HCT116 (cell line): ENCODE measurements at regions not wholly inside any gene's neighbourhood (a gene's known extent, or its start where the extent isn't known, plus 50 kb on each side); places are given as distances from the start of the nearest gene placed in this dataset.

Source experiments
- ATAC-seq: fragments of 200-7000 bp; cut with Tn5 transposase; 2 replicates; pipeline ENCODE4 v1.9.1; 2020; ENCODE audit warnings: mild to moderate bottlenecking, moderate library complexity
- BruUV-seq: library from RNA; stranded (reverse); fragments of 400-500 nt; replicated peaks from 2 replicates; lab custom pipeline; 2021; lab: Mats Ljungman, UMichigan
- CTCF ChIA-PET: fragments of 300-600 bp; sonication (Branson Sonifier 250); formaldehyde crosslinking; loops from one replicate; lab custom pipeline; 2021; ENCODE audit warnings: antibody characterized with exemption; lab: Charles Lee
- POLR2A ChIA-PET: fragments of 300-600, 350-600 bp; sonication (Branson Sonifier 250); formaldehyde crosslinking; loops from one replicate; lab custom pipeline; 2021; ENCODE audit warnings: antibody characterized with exemption; lab: Charles Lee
- RAD21 ChIA-PET, 2 experiments: fragments of 300-600 bp; sonication (Branson Sonifier 250); formaldehyde crosslinking; loops; one replicate each; lab custom pipeline; 2023; ENCODE audit warnings: low total read pairs in 2 of 2; ENCODE audit not compliant: uncharacterized antibody in 2 of 2, unreplicated experiment in 2 of 2, low non-redundant PET in 1 of 2; lab: Charles Lee
- DNase-seq: peaks from one replicate; pipeline ENCODE4 v3.0.0-alpha.2; 2010; ENCODE audit warnings: low read depth, low spot score
- H2AFZ ChIP-seq: fragments of 200-600 bp; shearing (Covaris generic), sonication (generic); 2 replicates; pipeline ENCODE4 v1.6.1; 2017; ENCODE audit warnings: low read depth, mixed run types, mixed read lengths, antibody characterized with exemption, low read length; ENCODE audit not compliant: poor library complexity, severe bottlenecking
- H3K27ac ChIP-seq: 2 replicates; pipeline ENCODE4 v1.5.1; 2012; ENCODE audit warnings: low read depth, low read length
- H3K27me3 ChIP-seq: fragments of 200-600 bp; sonication (generic); 2 replicates; pipeline ENCODE4 v1.6.1; 2016; ENCODE audit warnings: mixed run types, low read length, mixed read lengths; ENCODE audit not compliant: insufficient read depth
- H3K36me3 ChIP-seq, 2 experiments: fragments of 200-500 bp in 1 of 2; fragments of 200-600 bp in 1 of 2; sonication (Bioruptor generic) in 1 of 2; sonication (generic) in 1 of 2; 2 replicates each; pipeline versions ENCODE4 v1.5.1 to v1.6.1; 2014 to 2016; ENCODE audit warnings: low read length in 2 of 2, inconsistent platforms in 1 of 2, mixed read lengths in 1 of 2, mixed run types in 1 of 2; ENCODE audit not compliant: insufficient read depth in 2 of 2, control insufficient read depth in 1 of 2
- H3K4me1 ChIP-seq, 2 experiments: fragments of 200-600 bp in 1 of 2; sonication (generic) in 1 of 2; 2 replicates each; pipeline versions ENCODE4 v1.5.1 to v1.6.1; 2012 to 2017; ENCODE audit warnings: low read length in 2 of 2, inconsistent platforms in 1 of 2, mild to moderate bottlenecking in 1 of 2, mixed read lengths in 1 of 2, mixed run types in 1 of 2, moderate library complexity in 1 of 2; ENCODE audit not compliant: insufficient read depth in 2 of 2, control insufficient read depth in 1 of 2
- H3K4me2 ChIP-seq: fragments of 200-600 bp; sonication (generic); 2 replicates; pipeline ENCODE4 v1.6.1; 2017; ENCODE audit warnings: mixed run types, low read length, mixed read lengths
- H3K4me3 ChIP-seq, 2 experiments: fragments of 200-600 bp in 1 of 2; sonication (generic) in 1 of 2; replicated peaks in 1 of 2; 2 replicates each; pipeline ENCODE4 v1.5.1; 2011 to 2016; ENCODE audit warnings: low read length in 2 of 2, control low read depth in 1 of 2, low read depth in 1 of 2, mild to moderate bottlenecking in 1 of 2, mixed read lengths in 1 of 2, mixed run types in 1 of 2
- H3K79me2 ChIP-seq: fragments of 200-600 bp; sonication (generic); 2 replicates; pipeline ENCODE4 v1.6.1; 2017; ENCODE audit warnings: mild to moderate bottlenecking, mixed run types, low read length, moderate library complexity, mixed read lengths; ENCODE audit not compliant: insufficient read depth
- H3K9ac ChIP-seq: fragments of 200-600 bp; sonication (generic); 2 replicates; pipeline ENCODE4 v1.6.1; 2016; ENCODE audit warnings: low read length, mixed read lengths
- H3K9me2 ChIP-seq: fragments of 200-600 bp; sonication (generic), shearing (Covaris generic); 2 replicates; pipeline ENCODE4 v1.6.1; 2017; ENCODE audit warnings: mixed run types, mild to moderate bottlenecking, moderate library complexity; ENCODE audit not compliant: insufficient read depth
- H3K9me3 ChIP-seq, 2 experiments: fragments of 200-500 bp in 1 of 2; fragments of 200-600 bp in 1 of 2; sonication (Bioruptor generic) in 1 of 2; sonication (generic) in 1 of 2; 2 replicates each; pipeline ENCODE4 v1.6.1; 2014 to 2017; ENCODE audit warnings: low read length in 2 of 2, mixed read lengths in 2 of 2, inconsistent platforms in 1 of 2, low read depth in 1 of 2, mild to moderate bottlenecking in 1 of 2, mixed run types in 1 of 2, moderate library complexity in 1 of 2; ENCODE audit not compliant: control insufficient read depth in 1 of 2, insufficient read depth in 1 of 2
- H4K20me1 ChIP-seq: fragments of 200-600 bp; sonication (generic), shearing (Covaris generic); 2 replicates; pipeline ENCODE4 v1.6.1; 2017; ENCODE audit warnings: mixed run types, mild to moderate bottlenecking, moderate library complexity; ENCODE audit not compliant: insufficient read depth
- ATF3 ChIP-seq: IDR thresholded peaks from 2 replicates; pipeline ENCODE4 v1.6.1; 2012
- CEBPB ChIP-seq: IDR thresholded peaks from 2 replicates; pipeline ENCODE4 v1.6.1; 2012; ENCODE audit warnings: low read depth
- CTCF ChIP-seq, 3 experiments: fragments of 200-600 bp in 1 of 3; sonication (generic) in 1 of 3; IDR thresholded peaks in 2 of 3; conservative IDR thresholded peaks in 1 of 3; 2 replicates each; pipeline ENCODE4 v1.5.1; 2012 to 2017; ENCODE audit warnings: low read depth in 2 of 3, low read length in 2 of 3, antibody characterized with exemption in 1 of 3, borderline replicate concordance in 1 of 3, control low read depth in 1 of 3, mild to moderate bottlenecking in 1 of 3, mixed read lengths in 1 of 3, mixed run types in 1 of 3, moderate library complexity in 1 of 3; ENCODE audit not compliant: insufficient read depth in 1 of 3
- ELF1 ChIP-seq: IDR thresholded peaks from 2 replicates; pipeline ENCODE4 v1.6.1; 2012; ENCODE audit warnings: low read depth, borderline replicate concordance
- EZH2 ChIP-seq: fragments of 200-600 bp; sonication (generic); IDR thresholded peaks from 2 replicates; pipeline ENCODE4 v1.6.1; 2017; ENCODE audit warnings: antibody characterized with exemption, mixed run types
- EZH2phosphoT487 ChIP-seq: fragments of 200-600 bp; IDR thresholded peaks from 2 replicates; pipeline ENCODE4 v1.6.1; 2018; ENCODE audit warnings: antibody characterized with exemption, borderline replicate concordance
- FOSL1 ChIP-seq: IDR thresholded peaks from 2 replicates; pipeline ENCODE4 v1.6.1; 2012; ENCODE audit warnings: low read depth
- MAX ChIP-seq: IDR thresholded peaks from 2 replicates; pipeline ENCODE4 v1.6.1; 2012
- POLR2A ChIP-seq: IDR thresholded peaks from 2 replicates; pipeline ENCODE4 v1.7.0; 2011; ENCODE audit warnings: borderline replicate concordance; ENCODE audit not compliant: insufficient read depth, insufficient read length; ENCODE audit errors: extremely low read depth
- RAD21 ChIP-seq: IDR thresholded peaks from 2 replicates; pipeline ENCODE4 v1.6.1; 2012; ENCODE audit warnings: low read depth, mild to moderate bottlenecking
- REST ChIP-seq: IDR thresholded peaks from 2 replicates; pipeline ENCODE4 v1.6.1; 2012; ENCODE audit warnings: low read depth
- SRF ChIP-seq: IDR thresholded peaks from 2 replicates; pipeline ENCODE4 v1.6.1; 2012; ENCODE audit warnings: low read depth
- TCF7L2 ChIP-seq: IDR thresholded peaks from 2 replicates; pipeline ENCODE4 v1.7.0; 2011; ENCODE audit warnings: borderline replicate concordance, inconsistent platforms; ENCODE audit not compliant: insufficient read depth, insufficient read length; ENCODE audit errors: extremely low read depth
- YY1 ChIP-seq: IDR thresholded peaks from 2 replicates; pipeline ENCODE4 v1.6.1; 2011; ENCODE audit warnings: low read length, low read depth, moderate library complexity, mild to moderate bottlenecking; ENCODE audit not compliant: insufficient replicate concordance; ENCODE audit errors: extremely low read depth
- ZNF274 ChIP-seq: fragments of 200-500 bp; sonication (Bioruptor generic); IDR thresholded peaks from 2 replicates; pipeline ENCODE4 v1.6.1; 2014; ENCODE audit warnings: mild to moderate bottlenecking, low read depth, low read length, inconsistent platforms
- intact Hi-C: fragments of 100-400 bp; cut with micrococcal nuclease; formaldehyde crosslinking; loops from 2 replicates; pipeline ENCODE4 v1.10.0; 2022

- TF ChIP-seq TCF7L2 = no peak
- no peak for TF ChIP-seq ZNF274
- no peak for TF ChIP-seq CEBPB
- TF ChIP-seq FOSL1 = no peak
- TF ChIP-seq YY1 = no peak
- no peak for TF ChIP-seq CTCF (IDR thresholded peaks at IDR 0.05 in 2 of 3, conservative IDR thresholded peaks at IDR 0.05 in 1 of 3; ENCODE audit: borderline replicate concordance in 1 of 3, insufficient read depth in 1 of 3, low read depth in 2 of 3, low read length in 2 of 3)
- TF ChIP-seq MAX = no peak
Measured at GRCh38 chr21:35208810-35209517, 159.9 kb upstream of the RUNX1 start (continued).

- BruUV-seq = no TSS peak
- no peak overlapping the region for H3K4me3 ChIP-seq
- no peaks in the 10 kb centered on the region for H4K20me1 ChIP-seq
- no peaks in the 10 kb centered on the region for H3K36me3 ChIP-seq
- intact Hi-C loops = no loop called here
- no peak overlapping the region for H3K27ac ChIP-seq
- H3K4me2 ChIP-seq = no peak overlapping the region
- no peaks in the 10 kb centered on the region for H3K9me2 ChIP-seq
- no peak overlapping the region for H3K9ac ChIP-seq
- no peaks in the 10 kb centered on the region for H3K27me3 ChIP-seq
- no peaks in the 10 kb centered on the region for H3K79me2 ChIP-seq
- CTCF ChIA-PET = no interaction called here
- no peaks in the 10 kb centered on the region for H3K9me3 ChIP-seq
- DNase-seq = no peak
- H2AFZ ChIP-seq = no peak overlapping the region
- RAD21 ChIA-PET = no interaction called here
- no peak for ATAC-seq
- peaks cover 3 to 38% of the 10 kb centered on the region in 2 experiments; a peak in 2 of 4 replicates for H3K4me1 ChIP-seq
- POLR2A ChIA-PET = interaction anchor here (1.4 kb wide), 1 partner anchor 9 kb away, joined by 5 read pairs; no protein-coding TSS in a partner anchor
- TF ChIP-seq ZNF274 = no peak
- TF ChIP-seq RAD21 = no peak
- TF ChIP-seq ATF3 = no peak
- no peak for TF ChIP-seq SRF
- TF ChIP-seq EZH2phosphoT487 = no peak
- no peak for TF ChIP-seq TCF7L2
- no peak for TF ChIP-seq FOSL1
- no peak for TF ChIP-seq POLR2A
- TF ChIP-seq REST = no peak
- TF ChIP-seq YY1 = no peak
- no peak for TF ChIP-seq CTCF (IDR thresholded peaks at IDR 0.05 in 2 of 3, conservative IDR thresholded peaks at IDR 0.05 in 1 of 3; ENCODE audit: borderline replicate concordance in 1 of 3, insufficient read depth in 1 of 3, low read depth in 2 of 3, low read length in 2 of 3)
- no peak for TF ChIP-seq ELF1
- no peak for TF ChIP-seq EZH2
Measured at GRCh38 chr21:35208104-35208503, 159.0 kb upstream of the RUNX1 start.
